ENCODE measurements at regions not wholly inside any gene's neighbourhood (a gene's known extent, or its start where the extent isn't known, plus 50 kb on each side); places are given as distances from the start of the nearest gene placed in this dataset.
"Not testable (repeated sequence)": the region's sequence is repeated elsewhere in the genome, so short reads cannot be mapped to it uniquely, and the experiment has no call there.

GRCh38 chr5:102617191-102618187, 118.7 kb upstream of the SLCO6A1 start:
- no peak for DNase-seq (ENCODE audit: low read depth)

GRCh38 chr5:102622262-102622661, 123.5 kb upstream of the SLCO6A1 start:
- DNase-seq (ENCODE audit: low read depth), result no peak

GRCh38 chr5:102623329-102624065, 124.7 kb upstream of the SLCO6A1 start:
- DNase-seq (ENCODE audit: low read depth), result no peak

GRCh38 chr5:102624405-102624804, 125.6 kb upstream of the SLCO6A1 start:
- no peak for DNase-seq (ENCODE audit: low read depth)

GRCh38 chr5:102625468-102625867, 126.7 kb upstream of the SLCO6A1 start:
- no peak for DNase-seq (ENCODE audit: low read depth)

- no peak for DNase-seq (ENCODE audit: low read depth)
Measured at GRCh38 chr5:102625928-102626327, 127.1 kb upstream of the SLCO6A1 start.

GRCh38 chr5:102627315-102627714, 127.8 kb upstream of the PAM start:
- DNase-seq (ENCODE audit: low read depth), result no peak

- DNase-seq (ENCODE audit: low read depth), result no peak
Measured at GRCh38 chr5:102628441-102629175, 126.5 kb upstream of the PAM start.

- DNase-seq (ENCODE audit: low read depth), result no peak
Measured at GRCh38 chr5:102629827-102630605, 125.1 kb upstream of the PAM start.

GRCh38 chr5:102635399-102635798, 119.7 kb upstream of the PAM start:
- not testable (repeated sequence) for DNase-seq (ENCODE audit: low read depth)

- DNase-seq (ENCODE audit: low read depth), result no peak
Measured at GRCh38 chr5:102638316-102638715, 116.8 kb upstream of the PAM start.

GRCh38 chr5:102638912-102639652, 116.0 kb upstream of the PAM start:
- DNase-seq (ENCODE audit: low read depth), result no peak

- no peak for DNase-seq (ENCODE audit: low read depth)
Measured at GRCh38 chr5:102649731-102650130, 105.4 kb upstream of the PAM start.

- DNase-seq (ENCODE audit: low read depth), result no peak
Measured at GRCh38 chr5:102651466-102651865, 103.6 kb upstream of the PAM start.

GRCh38 chr5:102654559-102655349, 100.4 kb upstream of the PAM start:
- DNase-seq (ENCODE audit: low read depth), result no peak

GRCh38 chr5:102659151-102659550, 96.0 kb upstream of the PAM start:
- no peak for DNase-seq (ENCODE audit: low read depth)

- no peak for DNase-seq (ENCODE audit: low read depth)
Measured at GRCh38 chr5:102660111-102660510, 95.0 kb upstream of the PAM start.

- no peak for DNase-seq (ENCODE audit: low read depth)
Measured at GRCh38 chr5:102663749-102664530, 91.2 kb upstream of the PAM start.
